ENCODE measurements at regions not wholly inside any gene's neighbourhood (a gene's known extent, or its start where the extent isn't known, plus 50 kb on each side); places are given as distances from the start of the nearest gene placed in this dataset.

GRCh38 chrX:20829665-20830491 is 544.3 kb upstream of the CNKSR2 start:
- no peaks in the 10 kb centered on the region for H3K27me3 ChIP-seq

GRCh38 chrX:20825984-20826383 is 548.2 kb upstream of the CNKSR2 start:
- Histone ChIP-seq H3K9me3 (replicated peaks in 1 of 11) (no peaks in the 10 kb centered on the region), H3K27ac (no peak overlapping the region), H3K4me2 (no peak overlapping the region), H3K9ac (no peak overlapping the region), H4K20me1 (no peaks in the 10 kb centered on the region), H3K36me3 (no peaks in the 10 kb centered on the region), H3K27me3 (no peaks in the 10 kb centered on the region), H3K4me3 (no peak overlapping the region), H3K4me1 (no peaks in the 10 kb centered on the region)
- TF ChIP-seq Cebpa-rat (IDR thresholded peaks at IDR 0.05) = no peak

More at GRCh38 chrX:20829665-20830491, 544.3 kb upstream of the CNKSR2 start:
- Histone ChIP-seq H4K20me1 (no peaks in the 10 kb centered on the region), H3K9me3 (replicated peaks in 1 of 11) (peaks cover 0 to 19% (median 0%) of the 10 kb centered on the region in 11 experiments; a peak in 2 of 22 replicates), H3K9ac (no peak overlapping the region), H3K4me3 (no peak overlapping the region), H3K36me3 (no peaks in the 10 kb centered on the region), H3K27ac (no peak overlapping the region), H3K4me2 (no peak overlapping the region), H3K4me1 (no peaks in the 10 kb centered on the region)
- TF ChIP-seq Cebpa-rat (IDR thresholded peaks at IDR 0.05) = no peak

- Histone ChIP-seq H3K27me3 (no peaks in the 10 kb centered on the region), H3K36me3 (no peaks in the 10 kb centered on the region), H4K20me1 (no peaks in the 10 kb centered on the region), H3K27ac (no peak overlapping the region), H3K4me3 (no peak overlapping the region), H3K4me1 (no peaks in the 10 kb centered on the region), H3K4me2 (no peak overlapping the region), H3K9me3 (replicated peaks in 1 of 11) (peaks cover 13 to 34% (median 20%) of the 10 kb centered on the region in 11 experiments), H3K9ac (no peak overlapping the region)
- no peak for TF ChIP-seq Cebpa-rat (IDR thresholded peaks at IDR 0.05)
These were observed 537.3 kb upstream of the RPS6KA3 start for GRCh38 chrX:20803971-20804370.

GRCh38 chrX:20802036-20802435 is 535.3 kb upstream of the RPS6KA3 start:
- no peaks in the 10 kb centered on the region for H3K27me3 ChIP-seq
- no peak overlapping the region for H3K9ac ChIP-seq
- H4K20me1 ChIP-seq = no peaks in the 10 kb centered on the region
- no peaks in the 10 kb centered on the region for H3K4me1 ChIP-seq
- no peak overlapping the region for H3K4me3 ChIP-seq
- no peaks in the 10 kb centered on the region for H3K36me3 ChIP-seq
- no peak overlapping the region for H3K27ac ChIP-seq
- H3K9me3 ChIP-seq (replicated peaks in 1 of 11) = peaks cover 13 to 43% (median 25%) of the 10 kb centered on the region in 11 experiments
- no peak for TF ChIP-seq Cebpa-rat (IDR thresholded peaks at IDR 0.05)
- no peak overlapping the region for H3K4me2 ChIP-seq

GRCh38 chrX:20796450-20796849 is 529.7 kb upstream of the RPS6KA3 start:
- Histone ChIP-seq H3K27ac (no peak overlapping the region), H3K36me3 (no peaks in the 10 kb centered on the region), H3K4me2 (peak overlapping the region in 2 of 11 experiments; percentile 8 to 17; a peak in 1 of 22 replicates), H3K4me3 (no peak overlapping the region), H3K4me1 (no peaks in the 10 kb centered on the region), H3K9me3 (replicated peaks in 1 of 11) (peaks cover 13 to 34% (median 25%) of the 10 kb centered on the region in 11 experiments), H3K27me3 (no peaks in the 10 kb centered on the region), H4K20me1 (no peaks in the 10 kb centered on the region), H3K9ac (no peak overlapping the region)
- TF ChIP-seq Cebpa-rat (IDR thresholded peaks at IDR 0.05) = no peak

- Histone ChIP-seq H3K9me3 (replicated peaks in 1 of 11) (no peaks in the 10 kb centered on the region), H3K4me3 (no peak overlapping the region), H3K36me3 (no peaks in the 10 kb centered on the region), H3K4me2 (no peak overlapping the region), H4K20me1 (no peaks in the 10 kb centered on the region), H3K27me3 (no peaks in the 10 kb centered on the region), H3K27ac (no peak overlapping the region), H3K4me1 (no peaks in the 10 kb centered on the region), H3K9ac (no peak overlapping the region)
- TF ChIP-seq Cebpa-rat (IDR thresholded peaks at IDR 0.05) = no peak
These were observed 522.4 kb upstream of the RPS6KA3 start for GRCh38 chrX:20789103-20789502.

- no peak overlapping the region for H3K9ac ChIP-seq
- H3K9me3 ChIP-seq (replicated peaks in 1 of 11) = peaks cover 0 to 15% (median 7%) of the 10 kb centered on the region in 11 experiments; a peak in 11 of 22 replicates
- H3K36me3 ChIP-seq = no peaks in the 10 kb centered on the region
- no peak overlapping the region for H3K4me3 ChIP-seq
- H3K27ac ChIP-seq = no peak overlapping the region
- no peak overlapping the region for H3K4me2 ChIP-seq
- no peaks in the 10 kb centered on the region for H3K4me1 ChIP-seq
- no peaks in the 10 kb centered on the region for H4K20me1 ChIP-seq
- TF ChIP-seq Cebpa-rat (IDR thresholded peaks at IDR 0.05) = no peak
- no peaks in the 10 kb centered on the region for H3K27me3 ChIP-seq
These were observed 500.6 kb upstream of the RPS6KA3 start for GRCh38 chrX:20767346-20767745.

- H3K36me3 ChIP-seq = no peaks in the 10 kb centered on the region
- no peaks in the 10 kb centered on the region for H4K20me1 ChIP-seq
- H3K9me3 ChIP-seq (replicated peaks in 1 of 11) = no peaks in the 10 kb centered on the region
- no peak for TF ChIP-seq Cebpa-rat (IDR thresholded peaks at IDR 0.05)
- H3K4me1 ChIP-seq = no peaks in the 10 kb centered on the region
- no peak overlapping the region for H3K4me3 ChIP-seq
- no peak overlapping the region for H3K27ac ChIP-seq
- H3K4me2 ChIP-seq = no peak overlapping the region
- no peak overlapping the region for H3K9ac ChIP-seq
- H3K27me3 ChIP-seq = no peaks in the 10 kb centered on the region
These were observed 489.9 kb upstream of the RPS6KA3 start for GRCh38 chrX:20756585-20756984.

GRCh38 chrX:20753076-20753475 is 486.4 kb upstream of the RPS6KA3 start:
- H3K4me2 ChIP-seq = no peak overlapping the region
- H3K4me1 ChIP-seq = no peaks in the 10 kb centered on the region
- H3K27ac ChIP-seq = no peak overlapping the region
- H3K9me3 ChIP-seq (replicated peaks in 1 of 11) = no peaks in the 10 kb centered on the region
- no peak overlapping the region for H3K9ac ChIP-seq
- no peak for TF ChIP-seq Cebpa-rat (IDR thresholded peaks at IDR 0.05)
- no peak overlapping the region for H3K4me3 ChIP-seq
- no peaks in the 10 kb centered on the region for H3K36me3 ChIP-seq
- H3K27me3 ChIP-seq = no peaks in the 10 kb centered on the region
- no peaks in the 10 kb centered on the region for H4K20me1 ChIP-seq

GRCh38 chrX:20746690-20747089 is 480.0 kb upstream of the RPS6KA3 start:
- Histone ChIP-seq H3K4me1 (no peaks in the 10 kb centered on the region), H3K4me2 (no peak overlapping the region), H3K27me3 (no peaks in the 10 kb centered on the region), H3K27ac (no peak overlapping the region), H4K20me1 (no peaks in the 10 kb centered on the region), H3K4me3 (no peak overlapping the region), H3K36me3 (no peaks in the 10 kb centered on the region), H3K9me3 (replicated peaks in 1 of 11) (no peaks in the 10 kb centered on the region), H3K9ac (no peak overlapping the region)
- TF ChIP-seq Cebpa-rat (IDR thresholded peaks at IDR 0.05) = no peak
